Mesenchymal stem cell (in vitro differentiated cells and primary cell): ENCODE measurements at regions not wholly inside any gene's neighbourhood (a gene's known extent, or its start where the extent isn't known, plus 50 kb on each side); places are given as distances from the start of the nearest gene placed in this dataset.
A peak's percentile ranks its signal among the peaks of the same experiment; 100 is the strongest.

ENCODE experiments used
- DNase-seq: peaks from one replicate; pipeline ENCODE4 v3.0.0-alpha.2; 2013
- H2AFZ ChIP-seq: one replicate; pipeline ENCODE4 v1.6.1; 2013; ENCODE audit warnings: low read depth, mild to moderate bottlenecking, control low read depth, inconsistent platforms, low read length, moderate library complexity
- H2AK5ac ChIP-seq: 2 replicates; pipeline ENCODE4 v1.6.1; 2013; ENCODE audit warnings: low read length, moderate library complexity, mild to moderate bottlenecking, inconsistent platforms; ENCODE audit not compliant: severe bottlenecking
- H2BK120ac ChIP-seq: one replicate; pipeline ENCODE4 v1.6.1; 2013; ENCODE audit warnings: low read depth, mild to moderate bottlenecking, inconsistent platforms, low read length, moderate library complexity
- H2BK12ac ChIP-seq, 2 experiments: one replicate each; pipeline ENCODE4 v1.6.1; 2013; ENCODE audit warnings: inconsistent platforms in 2 of 2, low read length in 2 of 2, mild to moderate bottlenecking in 2 of 2, moderate library complexity in 2 of 2, control low read depth in 1 of 2
- H2BK15ac ChIP-seq: one replicate; pipeline ENCODE4 v1.6.1; 2013; ENCODE audit warnings: mild to moderate bottlenecking, low read depth, inconsistent platforms; ENCODE audit not compliant: poor library complexity, severe bottlenecking
- H2BK5ac ChIP-seq: 2 replicates; pipeline ENCODE4 v1.6.1; 2013; ENCODE audit warnings: low read depth, mild to moderate bottlenecking, low read length, control low read depth, inconsistent platforms; ENCODE audit not compliant: poor library complexity, severe bottlenecking
- H3K14ac ChIP-seq, 2 experiments: one replicate each; pipeline ENCODE4 v1.6.1; 2013; ENCODE audit warnings: inconsistent platforms in 2 of 2, low read length in 2 of 2, control low read depth in 1 of 2, mild to moderate bottlenecking in 1 of 2, moderate library complexity in 1 of 2
- H3K18ac ChIP-seq, 2 experiments: one replicate each; pipeline ENCODE4 v1.6.1; 2013; ENCODE audit warnings: inconsistent platforms in 2 of 2, low read length in 2 of 2, control low read depth in 1 of 2, low read depth in 1 of 2, mild to moderate bottlenecking in 1 of 2
- H3K23ac ChIP-seq, 2 experiments: one replicate each; pipeline ENCODE4 v1.6.1; 2013; ENCODE audit warnings: inconsistent platforms in 2 of 2, low read length in 2 of 2, mild to moderate bottlenecking in 2 of 2, moderate library complexity in 2 of 2, control low read depth in 1 of 2
- H3K27ac ChIP-seq: 2 replicates; pipeline ENCODE4 v1.5.1; 2013; ENCODE audit warnings: mild to moderate bottlenecking, moderate library complexity, low read length, control low read depth, inconsistent platforms; ENCODE audit not compliant: poor library complexity, severe bottlenecking
- H3K27me3 ChIP-seq, 2 experiments: 2 replicates each; pipeline versions ENCODE4 v1.6.1 to v1.7.0; 2013; ENCODE audit warnings: low read length in 2 of 2, mild to moderate bottlenecking in 2 of 2, moderate library complexity in 2 of 2, control low read depth in 1 of 2, inconsistent platforms in 1 of 2; ENCODE audit not compliant: control insufficient read depth in 1 of 2, insufficient read depth in 1 of 2
- H3K36me3 ChIP-seq, 2 experiments: 2 replicates each; pipeline versions ENCODE4 v1.6.1 to v1.7.0; 2013; ENCODE audit warnings: low read length in 2 of 2, control low read depth in 1 of 2, inconsistent platforms in 1 of 2, low read depth in 1 of 2, mild to moderate bottlenecking in 1 of 2; ENCODE audit not compliant: insufficient read depth in 2 of 2, control insufficient read depth in 1 of 2
- H3K4ac ChIP-seq, 2 experiments: one replicate each; pipeline ENCODE4 v1.6.1; 2013; ENCODE audit warnings: inconsistent platforms in 2 of 2, low read length in 2 of 2, mild to moderate bottlenecking in 2 of 2, moderate library complexity in 2 of 2, control low read depth in 1 of 2, low read depth in 1 of 2
- H3K4me1 ChIP-seq: 2 replicates; pipeline ENCODE4 v1.6.1; 2013; ENCODE audit warnings: low read depth, low read length, control low read depth; ENCODE audit not compliant: control insufficient read depth, insufficient read depth
- H3K4me2 ChIP-seq: 2 replicates; pipeline ENCODE4 v1.6.1; 2013; ENCODE audit warnings: low read length, mild to moderate bottlenecking, inconsistent platforms; ENCODE audit not compliant: poor library complexity, severe bottlenecking
- H3K4me3 ChIP-seq, 2 experiments: 2 replicates each; pipeline versions ENCODE4 v1.5.1 to v1.7.0; 2013; ENCODE audit warnings: low read length in 2 of 2, mild to moderate bottlenecking in 2 of 2, control low read depth in 1 of 2, low read depth in 1 of 2; ENCODE audit not compliant: insufficient read depth in 1 of 2
- H3K79me1 ChIP-seq: replicated peaks from 2 replicates; pipeline ENCODE4 v1.6.1; 2013; ENCODE audit warnings: mild to moderate bottlenecking, control low read depth, low read length, inconsistent platforms; ENCODE audit not compliant: poor library complexity, severe bottlenecking
- H3K9ac ChIP-seq: 2 replicates; pipeline ENCODE4 v1.7.0; 2013; ENCODE audit warnings: mild to moderate bottlenecking, low read length, moderate library complexity
- H3K9me3 ChIP-seq: 2 replicates; pipeline ENCODE4 v1.7.0; 2013; ENCODE audit warnings: mild to moderate bottlenecking, low read length; ENCODE audit not compliant: control insufficient read depth
- H4K8ac ChIP-seq: one replicate; pipeline ENCODE4 v1.6.1; 2013; ENCODE audit warnings: inconsistent platforms, mild to moderate bottlenecking, low read length, moderate library complexity
- H4K91ac ChIP-seq: one replicate; pipeline ENCODE4 v1.6.1; 2013; ENCODE audit warnings: mild to moderate bottlenecking, low read length, inconsistent platforms
- WGBS: methylation state at CpG from one replicate; pipeline ENCODE4 v1.1.7; 2013; ENCODE audit warnings: mixed read lengths; 5-methylcytosine and 5-hydroxymethylcytosine counted together

DNA sequence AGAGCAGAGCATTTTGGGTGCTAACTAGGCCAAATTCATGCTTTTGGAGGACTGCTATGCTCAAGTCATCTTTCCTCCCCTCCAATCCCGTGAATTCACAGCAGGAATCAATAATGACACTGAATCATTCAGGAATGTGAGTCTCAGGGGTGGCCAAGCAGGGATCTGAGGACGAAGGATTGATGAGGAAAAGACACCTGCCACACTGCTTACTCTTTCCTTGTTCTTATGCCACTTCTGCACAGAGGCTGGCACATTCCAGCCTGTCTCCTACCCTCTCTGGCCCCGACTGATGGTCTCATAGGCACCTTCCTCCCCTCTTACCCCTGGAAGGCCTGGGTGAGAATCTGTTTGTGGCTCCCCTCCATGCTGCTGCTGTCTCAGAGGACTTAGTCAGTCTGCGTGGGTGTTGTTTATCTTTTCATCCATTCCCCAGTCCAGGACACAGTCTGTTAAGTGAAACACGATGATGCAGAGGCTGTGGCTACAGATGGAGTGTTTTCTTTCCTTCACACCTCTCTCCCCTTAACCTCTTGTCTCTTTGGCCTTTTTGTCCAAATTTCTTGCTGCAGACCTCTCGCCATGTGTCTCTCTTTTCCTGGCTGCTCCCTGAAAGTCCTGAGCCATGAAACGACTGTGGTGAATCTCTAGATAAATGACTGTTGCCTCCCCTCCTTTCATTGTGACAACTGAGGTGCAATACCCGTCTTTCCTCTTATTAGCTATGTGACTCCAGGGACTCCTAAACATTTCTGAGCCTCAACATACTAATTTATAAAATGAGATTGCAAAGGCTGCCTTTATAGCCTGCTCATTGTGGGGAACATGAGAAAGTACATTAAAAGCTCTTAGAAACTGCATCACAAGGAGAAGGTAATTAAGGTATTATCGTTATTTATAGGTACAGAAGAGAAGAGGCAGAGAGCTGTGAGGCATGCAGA lies 86.9 kb downstream of the RDH14 start:
- no peak overlapping the region for H4K8ac ChIP-seq
- H3K27me3 ChIP-seq, result peaks cover 0 to 32% of the 10 kb centered on the region in 2 experiments
- no peak overlapping the region for H3K4ac ChIP-seq
- no peaks in the 10 kb centered on the region for H3K9me3 ChIP-seq
- H3K4me3 ChIP-seq, result peak overlapping the region in 1 of 2 experiments; percentile 12
- no peaks in the 10 kb centered on the region for H3K79me1 ChIP-seq
- peaks cover 6% of the 10 kb centered on the region for H3K4me1 ChIP-seq
- no peaks in the 10 kb centered on the region for H3K36me3 ChIP-seq
- no peak overlapping the region for H2AK5ac ChIP-seq
- no peak overlapping the region for H4K91ac ChIP-seq
- no peak overlapping the region for H3K18ac ChIP-seq
- H2BK120ac ChIP-seq, result no peak overlapping the region
- H2BK15ac ChIP-seq, result no peak overlapping the region
- no peak overlapping the region for H3K23ac ChIP-seq
- H3K14ac ChIP-seq, result no peak overlapping the region
- 33% methylated on average over 7 of the region's 9 CpGs for WGBS
- DNase-seq, result peak; percentile 84
- H3K27ac ChIP-seq, result peak overlapping the region; percentile 31
- H2BK5ac ChIP-seq, result no peak overlapping the region
- no peak overlapping the region for H3K9ac ChIP-seq
- no peak overlapping the region for H2BK12ac ChIP-seq
- H2AFZ ChIP-seq, result no peak overlapping the region
- no peak overlapping the region for H3K4me2 ChIP-seq

DNA sequence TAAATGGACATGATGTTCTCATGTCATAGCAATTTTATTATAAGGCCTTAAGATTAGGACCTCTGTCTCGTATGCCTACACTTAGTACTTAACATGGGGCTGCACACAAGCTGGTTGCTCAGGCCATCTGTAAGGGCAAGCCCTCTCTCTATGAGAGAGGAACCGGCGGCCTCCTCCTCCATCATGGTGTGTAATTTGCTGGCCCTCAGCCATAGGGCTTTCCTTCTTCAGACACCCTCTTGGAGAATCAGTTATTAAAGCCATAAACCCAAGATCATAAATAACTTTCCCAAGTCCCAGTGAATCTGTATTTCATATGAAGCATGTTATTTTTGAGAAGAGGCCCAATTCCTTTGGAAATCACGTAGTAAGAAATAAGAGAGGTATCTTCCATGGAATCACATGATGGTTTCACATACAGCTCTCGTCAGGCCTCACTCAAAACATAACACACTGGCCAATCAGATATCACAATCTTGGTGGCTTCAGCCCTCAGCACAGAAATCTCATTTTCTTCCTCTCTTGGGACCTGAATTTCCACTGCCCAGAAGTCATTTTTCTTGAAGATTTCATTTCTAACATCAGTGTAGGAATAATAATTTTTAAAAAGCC lies 92.6 kb downstream of the RDH14 start:
- 98% methylated on average over 5 of the region's 5 CpGs for WGBS
- H2BK120ac ChIP-seq, result no peak overlapping the region
- H2AFZ ChIP-seq, result no peak overlapping the region
- H3K18ac ChIP-seq, result no peak overlapping the region
- no peak for DNase-seq
- no peak overlapping the region for H3K27ac ChIP-seq
- H3K4me3 ChIP-seq, result no peak overlapping the region
- H4K8ac ChIP-seq, result no peak overlapping the region
- H3K4me1 ChIP-seq, result peaks cover 2% of the 10 kb centered on the region
- no peak overlapping the region for H3K4me2 ChIP-seq
- H2BK12ac ChIP-seq, result no peak overlapping the region
- H3K9ac ChIP-seq, result no peak overlapping the region
- no peak overlapping the region for H2BK15ac ChIP-seq
- no peaks in the 10 kb centered on the region for H3K79me1 ChIP-seq
- H2AK5ac ChIP-seq, result no peak overlapping the region
- peaks cover 0 to 20% of the 10 kb centered on the region in 2 experiments for H3K27me3 ChIP-seq
- H3K23ac ChIP-seq, result no peak overlapping the region
- H3K9me3 ChIP-seq, result no peaks in the 10 kb centered on the region
- H4K91ac ChIP-seq, result no peak overlapping the region
- no peak overlapping the region for H3K4ac ChIP-seq
- no peaks in the 10 kb centered on the region for H3K36me3 ChIP-seq
- no peak overlapping the region for H2BK5ac ChIP-seq
- no peak overlapping the region for H3K14ac ChIP-seq

DNA sequence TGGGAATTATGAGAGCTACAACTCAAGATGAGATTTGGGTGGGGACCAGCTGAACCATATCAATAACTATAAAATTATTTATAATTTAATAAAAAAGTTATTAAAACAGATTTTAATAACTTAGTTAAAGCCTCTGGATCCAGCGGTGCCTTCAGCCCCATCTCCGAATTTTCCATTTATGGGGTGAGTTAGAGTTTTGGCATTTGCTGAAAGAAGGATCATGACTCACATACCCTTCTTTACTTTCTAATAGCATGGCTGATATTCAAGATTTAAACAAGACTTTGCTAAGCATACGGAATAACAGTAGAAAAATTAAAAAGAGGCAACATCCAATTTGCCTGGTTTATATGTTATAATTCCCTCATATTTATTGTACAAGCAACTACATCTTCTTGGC lies 94.5 kb downstream of the RDH14 start:
- Histone ChIP-seq H3K9ac (no peak overlapping the region), H3K4me3 (no peak overlapping the region), H3K18ac (no peak overlapping the region), H4K91ac (no peak overlapping the region), H2BK15ac (no peak overlapping the region), H2BK12ac (no peak overlapping the region), H3K27me3 (peaks cover 0 to 11% of the 10 kb centered on the region in 2 experiments), H2BK120ac (no peak overlapping the region), H3K4me1 (no peaks in the 10 kb centered on the region), H3K14ac (no peak overlapping the region), H3K9me3 (no peaks in the 10 kb centered on the region), H2BK5ac (no peak overlapping the region), H2AFZ (no peak overlapping the region), H2AK5ac (no peak overlapping the region), H3K36me3 (no peaks in the 10 kb centered on the region), H3K23ac (no peak overlapping the region), H3K27ac (no peak overlapping the region), H3K4me2 (no peak overlapping the region), H3K4ac (no peak overlapping the region), H4K8ac (no peak overlapping the region), H3K79me1 (no peaks in the 10 kb centered on the region)
- DNase-seq, result no peak
- WGBS, result 93% methylated on average over 1 of the region's 3 CpGs

DNA sequence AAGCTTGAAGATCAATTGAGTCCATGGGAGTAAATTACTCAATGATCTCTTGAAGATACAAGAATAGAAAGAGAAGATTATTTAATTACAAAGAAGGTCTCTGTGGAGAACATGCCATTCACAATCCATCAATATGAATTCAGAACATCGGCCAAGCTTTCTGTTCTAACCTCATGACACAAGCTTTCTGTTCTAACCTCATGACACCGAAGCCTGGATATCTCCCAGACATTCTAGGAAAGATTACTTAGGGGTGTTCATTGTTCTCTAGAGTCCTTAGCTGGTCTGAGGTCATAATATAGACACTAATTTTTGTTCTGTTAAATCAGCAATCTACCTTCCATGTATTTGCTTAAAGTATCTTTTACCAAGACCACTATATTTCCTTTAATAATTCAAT lies 95.5 kb downstream of the RDH14 start:
- H2BK5ac ChIP-seq, result no peak overlapping the region
- DNase-seq, result no peak
- no peak overlapping the region for H2AK5ac ChIP-seq
- no peak overlapping the region for H2BK120ac ChIP-seq
- no peak overlapping the region for H3K14ac ChIP-seq
- H3K4ac ChIP-seq, result no peak overlapping the region
- H3K27me3 ChIP-seq, result peaks cover 0 to 2% of the 10 kb centered on the region in 2 experiments
- no peak overlapping the region for H3K18ac ChIP-seq
- no peak overlapping the region for H3K4me2 ChIP-seq
- H4K8ac ChIP-seq, result no peak overlapping the region
- H2BK15ac ChIP-seq, result no peak overlapping the region
- H3K4me1 ChIP-seq, result no peaks in the 10 kb centered on the region
- no peak overlapping the region for H2BK12ac ChIP-seq
- no peaks in the 10 kb centered on the region for H3K36me3 ChIP-seq
- no peak overlapping the region for H3K9ac ChIP-seq
- H3K27ac ChIP-seq, result no peak overlapping the region
- no peaks in the 10 kb centered on the region for H3K79me1 ChIP-seq
- no peaks in the 10 kb centered on the region for H3K9me3 ChIP-seq
- H3K23ac ChIP-seq, result no peak overlapping the region
- no peak overlapping the region for H2AFZ ChIP-seq
- no peak overlapping the region for H3K4me3 ChIP-seq
- 100% methylated on average over 1 of the region's 2 CpGs for WGBS
- no peak overlapping the region for H4K91ac ChIP-seq
